Gastrocnemius medialis (tissue), 4 donors: ENCODE measurements at regions not wholly inside any gene's neighbourhood (a gene's known extent, or its start where the extent isn't known, plus 50 kb on each side); places are given as distances from the start of the nearest gene placed in this dataset.

ENCODE experiments used
- ATAC-seq, 2 donors: fragments of 150-250 bp; one replicate each; pipeline ENCODE4 v1.9.1; 2016
- DNase-seq, 2 donors: peaks; one replicate each; pipeline ENCODE4 v3.0.0-alpha.2; 2019
- H3K27ac ChIP-seq, 4 donors: fragments of 200-600 bp; sonication (generic); 1 replicate in 1 of 4; 2 replicates in 3 of 4; pipeline ENCODE4 v1.5.1; 2016 to 2018; ENCODE audit warnings: mild to moderate bottlenecking in 2 of 4, moderate library complexity in 1 of 4
- H3K27me3 ChIP-seq, 3 donors: fragments of 200-600 bp; sonication (generic) in 2 of 3; 1 replicate in 1 of 3; 2 replicates in 2 of 3; pipeline versions ENCODE4 v1.5.1 to v1.6.0; 2016 to 2019; ENCODE audit warnings: mild to moderate bottlenecking in 1 of 3, moderate library complexity in 1 of 3
- H3K36me3 ChIP-seq, 2 donors: fragments of 200-600 bp; sonication (generic) in 1 of 2; one replicate each; pipeline ENCODE4 v1.5.1; 2017 to 2018
- H3K4me1 ChIP-seq, 2 donors: fragments of 200-600 bp; sonication (generic) in 1 of 2; one replicate each; pipeline ENCODE4 v1.5.1; 2016 to 2017; ENCODE audit warnings: mild to moderate bottlenecking in 2 of 2
- H3K4me3 ChIP-seq, 4 donors: fragments of 200-600 bp; sonication (generic) in 3 of 4; 1 replicate in 1 of 4; 2 replicates in 3 of 4; pipeline ENCODE4 v1.5.1; 2016 to 2019; ENCODE audit warnings: mild to moderate bottlenecking in 2 of 4
- H3K9me3 ChIP-seq, 3 donors: fragments of 200-600 bp; sonication (generic) in 2 of 3; 1 replicate in 1 of 3; 2 replicates in 2 of 3; pipeline ENCODE4 v1.5.1; 2016 to 2019
- POLR2A ChIP-seq, 2 donors: fragments of 450-650 bp; IDR thresholded peaks; one replicate each; pipeline ENCODE4 v1.6.1; 2017; ENCODE audit warnings: antibody characterized with exemption in 2 of 2, mild to moderate bottlenecking in 2 of 2, moderate library complexity in 2 of 2
- in situ Hi-C, 4 donors: fragments of 200-750 bp; cut with MboI; loops; one replicate each; pipeline versions ENCODE4 v1.15.0 to v1.8.0; 2017; ENCODE audit warnings: low sequenced_read_pairs in 4 of 4
- intact Hi-C: fragments of 100-400 bp; cut with DNase I; formaldehyde crosslinking; loops from one replicate; pipeline ENCODE4 v1.15.1; 2023; ENCODE audit warnings: low total_unique reads
- TF ChIP-seq, protein P1 (sequence below), 5 experiments: fragments of 450-650 bp in 3 of 5; fragments of 200-600 bp in 2 of 5; sonication (generic) in 2 of 5; IDR thresholded peaks in 4 of 5; conservative IDR thresholded peaks in 1 of 5; 1 replicate in 4 of 5; 2 replicates in 1 of 5; pipeline ENCODE4 v1.5.1; 2016 to 2019; ENCODE audit warnings: antibody characterized with exemption in 5 of 5, mild to moderate bottlenecking in 3 of 5, moderate library complexity in 3 of 5

DNA sequence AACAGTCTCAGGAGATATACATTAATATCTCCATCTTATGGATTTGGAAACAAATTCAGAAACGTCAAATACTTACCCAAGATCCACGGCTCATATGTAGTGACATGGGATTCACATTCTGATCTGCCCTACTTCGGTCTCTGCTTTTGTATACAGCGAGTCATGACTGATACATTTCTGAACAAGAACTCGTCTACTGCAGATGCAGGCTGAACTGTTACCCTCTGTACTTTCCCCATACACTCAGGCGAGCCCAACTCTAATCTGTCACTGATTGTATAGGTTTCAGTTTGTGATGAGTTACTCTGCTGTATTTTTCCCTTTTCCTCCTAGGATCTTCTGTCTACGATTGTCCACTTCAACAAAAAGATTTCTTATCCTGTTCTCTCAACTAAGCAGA lies 441.6 kb downstream of the CCDC91 start:
- Histone ChIP-seq H3K4me1 (no peaks in the 10 kb centered on the region), H3K4me3 (no peak overlapping the region), H3K9me3 (no peaks in the 10 kb centered on the region), H3K27me3 (no peaks in the 10 kb centered on the region), H3K27ac (no peak overlapping the region), H3K36me3 (no peaks in the 10 kb centered on the region)
- intact Hi-C loops, result no loop called here
- in situ Hi-C loops, result no loop called here
- TF ChIP-seq, protein P1, sequence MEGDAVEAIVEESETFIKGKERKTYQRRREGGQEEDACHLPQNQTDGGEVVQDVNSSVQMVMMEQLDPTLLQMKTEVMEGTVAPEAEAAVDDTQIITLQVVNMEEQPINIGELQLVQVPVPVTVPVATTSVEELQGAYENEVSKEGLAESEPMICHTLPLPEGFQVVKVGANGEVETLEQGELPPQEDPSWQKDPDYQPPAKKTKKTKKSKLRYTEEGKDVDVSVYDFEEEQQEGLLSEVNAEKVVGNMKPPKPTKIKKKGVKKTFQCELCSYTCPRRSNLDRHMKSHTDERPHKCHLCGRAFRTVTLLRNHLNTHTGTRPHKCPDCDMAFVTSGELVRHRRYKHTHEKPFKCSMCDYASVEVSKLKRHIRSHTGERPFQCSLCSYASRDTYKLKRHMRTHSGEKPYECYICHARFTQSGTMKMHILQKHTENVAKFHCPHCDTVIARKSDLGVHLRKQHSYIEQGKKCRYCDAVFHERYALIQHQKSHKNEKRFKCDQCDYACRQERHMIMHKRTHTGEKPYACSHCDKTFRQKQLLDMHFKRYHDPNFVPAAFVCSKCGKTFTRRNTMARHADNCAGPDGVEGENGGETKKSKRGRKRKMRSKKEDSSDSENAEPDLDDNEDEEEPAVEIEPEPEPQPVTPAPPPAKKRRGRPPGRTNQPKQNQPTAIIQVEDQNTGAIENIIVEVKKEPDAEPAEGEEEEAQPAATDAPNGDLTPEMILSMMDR (IDR thresholded peaks at IDR 0.05 in 4 of 5, conservative IDR thresholded peaks at IDR 0.05 in 1 of 5), result no peak
- no peak for TF ChIP-seq POLR2A (IDR thresholded peaks at IDR 0.05)
- DNase-seq (no peak), ATAC-seq (no peak)

- ATAC-seq (no peak), DNase-seq (no peak)
- Histone ChIP-seq H3K9me3 (no peaks in the 10 kb centered on the region), H3K36me3 (no peaks in the 10 kb centered on the region), H3K4me1 (no peaks in the 10 kb centered on the region), H3K27ac (no peak overlapping the region), H3K4me3 (no peak overlapping the region), H3K27me3 (no peaks in the 10 kb centered on the region)
- intact Hi-C loops (no loop called here), in situ Hi-C loops (no loop called here)
- no peak for TF ChIP-seq POLR2A (IDR thresholded peaks at IDR 0.05)
- TF ChIP-seq, protein P1 (IDR thresholded peaks at IDR 0.05 in 4 of 5, conservative IDR thresholded peaks at IDR 0.05 in 1 of 5), result no peak
Measured at GRCh38 chr12:28640519-28640918, 450.3 kb downstream of the CCDC91 start.

DNA sequence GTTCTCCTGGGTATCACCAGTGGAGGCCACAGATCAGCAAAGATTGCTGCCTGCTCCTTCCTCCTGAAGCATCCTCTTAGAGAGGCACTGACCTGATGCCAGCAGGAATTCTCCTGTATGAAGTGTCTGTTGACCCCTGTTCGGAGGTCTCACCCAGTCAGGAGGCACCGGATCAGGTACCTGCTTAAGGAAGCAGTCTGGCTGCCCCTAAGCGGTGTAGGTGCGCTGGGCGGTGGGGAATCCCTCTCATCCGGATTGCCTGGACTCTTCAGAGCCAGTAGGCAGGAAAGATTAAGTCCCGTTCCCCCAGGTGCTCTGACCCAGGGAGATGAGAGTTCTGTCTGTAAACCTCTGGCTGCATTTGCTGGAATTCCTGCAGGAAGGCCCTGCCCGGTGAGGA lies 455.2 kb downstream of the CCDC91 start:
- Histone ChIP-seq H3K4me3 (no peak overlapping the region), H3K9me3 (no peaks in the 10 kb centered on the region), H3K27me3 (no peaks in the 10 kb centered on the region), H3K36me3 (no peaks in the 10 kb centered on the region), H3K4me1 (no peaks in the 10 kb centered on the region), H3K27ac (no peak overlapping the region)
- in situ Hi-C loops, result no loop called here
- no peak for DNase-seq
- ATAC-seq, result no peak
- intact Hi-C loops, result no loop called here
- TF ChIP-seq, protein P1 (IDR thresholded peaks at IDR 0.05 in 4 of 5, conservative IDR thresholded peaks at IDR 0.05 in 1 of 5), result no peak
- TF ChIP-seq POLR2A (IDR thresholded peaks at IDR 0.05), result no peak

DNA sequence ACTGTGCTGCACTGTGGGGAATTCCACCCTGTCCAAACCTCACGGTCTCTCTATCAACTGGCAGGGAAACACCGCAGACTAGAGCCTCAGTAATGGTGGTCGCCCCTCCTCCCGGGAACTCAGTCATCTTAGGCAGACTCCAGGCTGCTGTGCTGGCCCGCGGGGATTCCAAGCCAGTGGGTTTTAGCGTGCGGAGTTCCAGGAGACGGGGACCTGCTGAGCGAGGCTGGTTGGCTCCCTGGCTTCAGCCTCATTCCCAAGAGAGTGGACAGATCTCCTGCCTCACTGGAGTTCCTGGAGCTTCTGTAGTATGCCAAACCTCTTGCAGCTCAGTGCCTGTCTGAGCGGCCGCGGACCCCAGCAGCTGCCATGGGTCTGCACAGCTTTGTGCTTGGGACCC lies 455.6 kb downstream of the CCDC91 start:
- Histone ChIP-seq H3K4me1 (no peaks in the 10 kb centered on the region), H3K4me3 (no peak overlapping the region), H3K9me3 (no peaks in the 10 kb centered on the region), H3K27me3 (no peaks in the 10 kb centered on the region), H3K36me3 (no peaks in the 10 kb centered on the region), H3K27ac (no peak overlapping the region)
- DNase-seq (no peak), ATAC-seq (no peak)
- intact Hi-C loops (no loop called here), in situ Hi-C loops (no loop called here)
- TF ChIP-seq, protein P1 (IDR thresholded peaks at IDR 0.05 in 4 of 5, conservative IDR thresholded peaks at IDR 0.05 in 1 of 5), result no peak
- no peak for TF ChIP-seq POLR2A (IDR thresholded peaks at IDR 0.05)

GRCh38 chr12:28650906-28651305 lies 460.6 kb downstream of the CCDC91 start:
- in situ Hi-C loops, result no loop called here
- H3K36me3 ChIP-seq, result no peaks in the 10 kb centered on the region
- H3K27ac ChIP-seq, result no peak overlapping the region
- intact Hi-C loops, result no loop called here
- no peaks in the 10 kb centered on the region for H3K27me3 ChIP-seq
- H3K4me3 ChIP-seq, result no peak overlapping the region
- no peaks in the 10 kb centered on the region for H3K9me3 ChIP-seq
- no peaks in the 10 kb centered on the region for H3K4me1 ChIP-seq
- no peak for TF ChIP-seq POLR2A (IDR thresholded peaks at IDR 0.05)
- TF ChIP-seq, protein P1 (IDR thresholded peaks at IDR 0.05 in 4 of 5, conservative IDR thresholded peaks at IDR 0.05 in 1 of 5), result no peak
- DNase-seq (no peak), ATAC-seq (no peak)
